MV-4-11 (cell line): ENCODE measurements at regions not wholly inside any gene's neighbourhood (a gene's known extent, or its start where the extent isn't known, plus 50 kb on each side); places are given as distances from the start of the nearest gene placed in this dataset.

Experiments
- DNase-seq: peaks from one replicate; lab custom pipeline; 2025; lab: John Stamatoyannopoulos, UW

GRCh38 chr6:4004249-4004648 lies 74.7 kb downstream of the FAM217A start:
- DNase-seq, result peak; percentile 22

GRCh38 chr6:4008324-4009047 lies 70.5 kb downstream of the FAM217A start:
- peak; percentile 71 for DNase-seq

- DNase-seq, result no peak
Measured at GRCh38 chr6:4009486-4009885, 69.5 kb downstream of the FAM217A start.

- DNase-seq, result no peak
Measured at GRCh38 chr6:4010048-4010447, 68.9 kb downstream of the FAM217A start.

- DNase-seq, result peak; percentile 42
Measured at GRCh38 chr6:4010689-4011090, 68.2 kb downstream of the FAM217A start.

- DNase-seq, result no peak
Measured at GRCh38 chr6:4012826-4013225, 66.1 kb downstream of the FAM217A start.

- no peak for DNase-seq
Measured at GRCh38 chr6:4017058-4017739, 61.7 kb downstream of the FAM217A start.

- peak; percentile 43 for DNase-seq
Measured at GRCh38 chr6:4017834-4018170, 61.1 kb downstream of the FAM217A start.

GRCh38 chr6:4018171-4018923 lies 60.6 kb downstream of the FAM217A start:
- peak; percentile 96 for DNase-seq
